Frontal cortex (tissue), 3 donors: ENCODE measurements at regions not wholly inside any gene's neighbourhood (a gene's known extent, or its start where the extent isn't known, plus 50 kb on each side); places are given as distances from the start of the nearest gene placed in this dataset.

Experiments used
- DNase-seq, 2 donors: peaks; one replicate each; pipeline ENCODE4 v3.0.0; 2012; ENCODE audit warnings: low spot score in 2 of 2
- FAIRE-seq: peaks from 2 replicates; lab custom pipeline; 2012; peaks lifted over from hg19 to GRCh38; lab: Jason Lieb, UNC
- donor health status: control.
- donor health status: control.
- donor health status: control.

- FAIRE-seq (no peak), DNase-seq (no peak)
Measured at GRCh38 chr16:85173146-85173980, 61.1 kb upstream of the CIBAR2 start.

GRCh38 chr16:85173981-85174751 lies 61.9 kb upstream of the CIBAR2 start:
- DNase-seq, result no peak
- FAIRE-seq, result no peak

- FAIRE-seq, result no peak
- no peak for DNase-seq
Measured at GRCh38 chr16:85174871-85175723, 62.8 kb upstream of the CIBAR2 start.

GRCh38 chr16:85175724-85176233 lies 63.5 kb upstream of the CIBAR2 start:
- DNase-seq (no peak), FAIRE-seq (no peak)

GRCh38 chr16:85176541-85177447 lies 64.5 kb upstream of the CIBAR2 start:
- FAIRE-seq (no peak), DNase-seq (no peak)

- no peak for FAIRE-seq
- DNase-seq, result no peak
Measured at GRCh38 chr16:85177448-85177846, 65.2 kb upstream of the CIBAR2 start.

- DNase-seq (no peak), FAIRE-seq (no peak)
Measured at GRCh38 chr16:85178006-85178591, 65.8 kb upstream of the CIBAR2 start.

GRCh38 chr16:85178596-85178995 lies 66.3 kb upstream of the CIBAR2 start:
- FAIRE-seq (no peak), DNase-seq (no peak)

- FAIRE-seq (no peak), DNase-seq (no peak)
Measured at GRCh38 chr16:85179344-85180046, 67.2 kb upstream of the CIBAR2 start.

GRCh38 chr16:85180047-85180826 lies 68.0 kb upstream of the CIBAR2 start:
- FAIRE-seq (no peak), DNase-seq (no peak)

GRCh38 chr16:85180827-85181738 lies 68.8 kb upstream of the CIBAR2 start:
- DNase-seq, result no peak
- no peak for FAIRE-seq

- FAIRE-seq (no peak), DNase-seq (no peak)
Measured at GRCh38 chr16:85181739-85182129, 69.5 kb upstream of the CIBAR2 start.

GRCh38 chr16:85182286-85182685 lies 70.0 kb upstream of the CIBAR2 start:
- no peak for FAIRE-seq
- DNase-seq, result no peak

- no peak for FAIRE-seq
- no peak for DNase-seq
Measured at GRCh38 chr16:85182774-85183173, 70.5 kb upstream of the CIBAR2 start.

- DNase-seq (no peak), FAIRE-seq (no peak)
Measured at GRCh38 chr16:85183564-85183963, 71.3 kb upstream of the CIBAR2 start.

- no peak for FAIRE-seq
- no peak for DNase-seq
Measured at GRCh38 chr16:85184404-85184803, 72.1 kb upstream of the CIBAR2 start.
